Caco-2 (cell line): ENCODE measurements at regions not wholly inside any gene's neighbourhood (a gene's known extent, or its start where the extent isn't known, plus 50 kb on each side); places are given as distances from the start of the nearest gene placed in this dataset.

Experiments used
- BruUV-seq: library from RNA; stranded (reverse); fragments of 400-500 nt; replicated peaks from 2 replicates; lab custom pipeline; 2021; lab: Mats Ljungman, UMichigan
- CTCF ChIA-PET: fragments of 300-600 bp; sonication (Branson Sonifier 250); formaldehyde crosslinking; loops from one replicate; lab custom pipeline; 2022; ENCODE audit warnings: antibody characterized with exemption; lab: Charles Lee
- POLR2A ChIA-PET: fragments of 300-600 bp; sonication (Branson Sonifier 250); formaldehyde crosslinking; loops from one replicate; lab custom pipeline; 2022; ENCODE audit warnings: antibody characterized with exemption; lab: Charles Lee
- DNase-seq, 2 experiments: peaks; one replicate each; pipeline versions ENCODE4 v3.0.0 to v3.0.0-alpha.2; 2020 to 2022
- H3K27me3 ChIP-seq: replicated peaks from 2 replicates; pipeline ENCODE4 v1.6.0; 2011; ENCODE audit warnings: low read length; ENCODE audit not compliant: control insufficient read depth, insufficient read depth
- H3K36me3 ChIP-seq: 2 replicates; pipeline ENCODE4 v1.5.1; 2011; ENCODE audit warnings: low read length; ENCODE audit not compliant: control insufficient read depth, insufficient read depth
- H3K4me1 ChIP-seq: fragments of 250-450 bp; sonication (Bioruptor Pico); 2 replicates; pipeline ENCODE4 v1.5.1; 2020; ENCODE audit warnings: mild to moderate bottlenecking
- H3K4me3 ChIP-seq: 2 replicates; pipeline ENCODE4 v1.5.1; 2011; ENCODE audit warnings: low read depth, mild to moderate bottlenecking, control low read depth, low read length
- H3K9me3 ChIP-seq: fragments of 250-450 bp; sonication (Bioruptor Pico); 2 replicates; pipeline ENCODE4 v1.5.1; 2020; ENCODE audit warnings: mild to moderate bottlenecking, moderate library complexity
- H3K27ac Mint-ChIP-seq: one replicate; pipeline ENCODE4 v1.8.0; 2022; ENCODE audit warnings: mixed read lengths; ENCODE audit not compliant: unreplicated experiment
- H3K27me3 Mint-ChIP-seq: one replicate; pipeline ENCODE4 v1.8.0; 2022; ENCODE audit warnings: mixed read lengths; ENCODE audit not compliant: insufficient read depth, unreplicated experiment
- H3K36me3 Mint-ChIP-seq: one replicate; pipeline ENCODE4 v1.8.0; 2022; ENCODE audit warnings: mild to moderate bottlenecking, mixed read lengths; ENCODE audit not compliant: insufficient read depth, unreplicated experiment
- H3K4me1 Mint-ChIP-seq: one replicate; pipeline ENCODE4 v1.8.0; 2022; ENCODE audit warnings: low read depth, mixed read lengths; ENCODE audit not compliant: unreplicated experiment
- H3K4me3 Mint-ChIP-seq: one replicate; pipeline ENCODE4 v1.8.0; 2022; ENCODE audit warnings: mild to moderate bottlenecking, moderate library complexity, mixed read lengths; ENCODE audit not compliant: unreplicated experiment
- H3K9me3 Mint-ChIP-seq: one replicate; pipeline ENCODE4 v1.8.0; 2022; ENCODE audit warnings: mixed read lengths; ENCODE audit not compliant: unreplicated experiment
- intact Hi-C: fragments of 100-400 bp; cut with micrococcal nuclease; formaldehyde crosslinking; loops from one replicate; pipeline ENCODE4 v1.10.0; 2022; ENCODE audit not compliant: unreplicated experiment
- TF ChIP-seq, protein P1 (sequence below), 2 experiments: fragments of 200-600 bp in 1 of 2; IDR thresholded peaks; 1 replicate in 1 of 2; 2 replicates in 1 of 2; pipeline versions ENCODE4 v1.5.1 to v1.8.0; 2011 to 2022; ENCODE audit warnings: antibody characterized with exemption in 1 of 2, control low read depth in 1 of 2, inconsistent platforms in 1 of 2, low read depth in 1 of 2, low read length in 1 of 2, mild to moderate bottlenecking in 1 of 2, moderate library complexity in 1 of 2; ENCODE audit not compliant: insufficient read depth in 1 of 2, severe bottlenecking in 1 of 2, unreplicated experiment in 1 of 2

DNA sequence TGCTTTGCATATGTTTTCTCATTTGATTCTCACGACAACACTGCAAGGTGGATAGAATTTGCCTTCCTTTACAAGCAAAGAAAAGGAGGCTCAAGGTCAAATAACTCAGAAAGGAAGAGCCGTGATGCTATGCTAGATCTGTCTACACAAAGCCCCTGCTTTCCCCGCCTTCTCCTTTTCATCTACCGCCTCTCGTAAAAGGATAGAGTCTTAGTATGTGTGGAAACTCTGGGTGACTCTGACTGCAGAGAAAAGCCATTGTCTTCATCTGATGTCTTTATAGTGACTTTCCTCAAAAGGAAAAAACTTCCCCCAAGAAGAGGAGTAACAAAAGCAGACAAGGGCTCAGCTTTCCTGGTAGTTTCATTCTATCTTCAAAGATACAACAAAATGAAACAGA, 292.7 kb downstream of the ACTR3B start:
- POLR2A ChIA-PET = no interaction called here
- TF ChIP-seq, protein P1, sequence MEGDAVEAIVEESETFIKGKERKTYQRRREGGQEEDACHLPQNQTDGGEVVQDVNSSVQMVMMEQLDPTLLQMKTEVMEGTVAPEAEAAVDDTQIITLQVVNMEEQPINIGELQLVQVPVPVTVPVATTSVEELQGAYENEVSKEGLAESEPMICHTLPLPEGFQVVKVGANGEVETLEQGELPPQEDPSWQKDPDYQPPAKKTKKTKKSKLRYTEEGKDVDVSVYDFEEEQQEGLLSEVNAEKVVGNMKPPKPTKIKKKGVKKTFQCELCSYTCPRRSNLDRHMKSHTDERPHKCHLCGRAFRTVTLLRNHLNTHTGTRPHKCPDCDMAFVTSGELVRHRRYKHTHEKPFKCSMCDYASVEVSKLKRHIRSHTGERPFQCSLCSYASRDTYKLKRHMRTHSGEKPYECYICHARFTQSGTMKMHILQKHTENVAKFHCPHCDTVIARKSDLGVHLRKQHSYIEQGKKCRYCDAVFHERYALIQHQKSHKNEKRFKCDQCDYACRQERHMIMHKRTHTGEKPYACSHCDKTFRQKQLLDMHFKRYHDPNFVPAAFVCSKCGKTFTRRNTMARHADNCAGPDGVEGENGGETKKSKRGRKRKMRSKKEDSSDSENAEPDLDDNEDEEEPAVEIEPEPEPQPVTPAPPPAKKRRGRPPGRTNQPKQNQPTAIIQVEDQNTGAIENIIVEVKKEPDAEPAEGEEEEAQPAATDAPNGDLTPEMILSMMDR (IDR thresholded peaks at IDR 0.05; ENCODE audit: insufficient read depth in 1 of 2, low read depth in 1 of 2, low read length in 1 of 2, severe bottlenecking in 1 of 2, unreplicated experiment in 1 of 2) = no peak
- no TSS peak for BruUV-seq
- Mint-ChIP-seq H3K9me3 (no peaks in the 10 kb centered on the region), H3K36me3 (no peaks in the 10 kb centered on the region), H3K4me3 (no peak overlapping the region), H3K27ac (no peak overlapping the region), H3K4me1 (no peaks in the 10 kb centered on the region), H3K27me3 (peaks cover 13% of the 10 kb centered on the region)
- CTCF ChIA-PET = no interaction called here
- Histone ChIP-seq H3K36me3 (no peaks in the 10 kb centered on the region), H3K27me3 (no peaks in the 10 kb centered on the region), H3K4me3 (no peak overlapping the region), H3K4me1 (no peaks in the 10 kb centered on the region), H3K9me3 (no peaks in the 10 kb centered on the region)
- intact Hi-C loops = no loop called here
- DNase-seq = no peak

DNA sequence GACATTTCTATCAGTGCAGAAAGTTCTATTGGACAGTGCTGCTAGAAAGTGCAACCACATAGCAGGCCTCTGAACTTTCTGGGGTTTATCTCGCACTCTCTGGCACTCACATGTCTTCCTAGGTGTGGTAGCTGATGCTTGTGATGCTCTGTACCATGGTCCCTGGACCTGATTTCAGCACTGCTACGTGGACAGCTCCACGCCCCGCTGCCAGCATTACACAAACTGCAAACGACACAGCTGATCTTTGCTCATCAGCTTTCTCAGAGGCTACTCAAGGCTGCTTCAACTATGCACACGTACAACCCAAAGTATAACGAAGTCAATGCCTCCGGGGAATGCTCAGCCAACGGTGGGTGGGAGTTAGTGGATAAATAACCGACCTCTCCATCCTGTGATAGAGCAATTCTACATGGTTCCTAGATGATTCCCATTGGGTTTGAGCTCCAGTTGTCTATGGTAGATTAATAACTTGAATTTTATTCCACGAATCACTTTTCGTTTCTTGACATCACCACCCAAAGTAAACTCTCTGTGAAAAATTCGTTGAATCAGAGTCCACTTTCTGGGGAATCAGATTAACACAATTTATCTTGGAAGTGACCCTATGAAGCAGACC, 302.5 kb downstream of the ACTR3B start:
- Mint-ChIP-seq H3K27me3 (peaks cover 11% of the 10 kb centered on the region), H3K4me3 (no peak overlapping the region), H3K27ac (no peak overlapping the region), H3K36me3 (no peaks in the 10 kb centered on the region), H3K4me1 (no peaks in the 10 kb centered on the region), H3K9me3 (no peaks in the 10 kb centered on the region)
- H3K9me3 ChIP-seq = no peaks in the 10 kb centered on the region
- POLR2A ChIA-PET = no interaction called here
- DNase-seq = peak in 1 of 2 experiments; percentile 42
- no peak overlapping the region for H3K4me3 ChIP-seq
- BruUV-seq = no TSS peak
- H3K36me3 ChIP-seq = no peaks in the 10 kb centered on the region
- no peaks in the 10 kb centered on the region; the same call in 1 of the 2 replicates for H3K27me3 ChIP-seq
- intact Hi-C loops = no loop called here
- CTCF ChIA-PET = no interaction called here
- TF ChIP-seq, protein P1 (IDR thresholded peaks at IDR 0.05; ENCODE audit: insufficient read depth in 1 of 2, low read depth in 1 of 2, low read length in 1 of 2, severe bottlenecking in 1 of 2, unreplicated experiment in 1 of 2) = no peak
- H3K4me1 ChIP-seq = no peaks in the 10 kb centered on the region

DNA sequence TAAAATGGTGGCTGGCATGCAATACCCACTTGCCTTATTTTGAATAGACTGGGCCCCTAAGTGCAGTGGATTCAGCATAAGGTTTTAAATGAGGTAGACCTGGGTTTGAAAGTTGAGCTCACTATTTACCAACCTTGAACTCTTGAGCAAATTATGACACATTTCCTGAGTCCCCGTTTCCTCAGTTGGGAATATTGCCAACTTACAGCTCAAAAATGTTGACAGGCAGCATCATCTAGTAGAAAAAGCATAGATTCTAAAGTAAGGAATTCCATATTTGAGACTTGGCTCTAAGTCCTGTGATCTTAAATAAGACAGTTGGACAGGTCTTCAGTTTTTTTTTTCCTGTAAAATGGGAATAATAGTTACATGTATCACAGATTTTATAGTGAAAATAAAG, 305.5 kb downstream of the ACTR3B start:
- ChIA-PET POLR2A (no interaction called here), CTCF (no interaction called here)
- Mint-ChIP-seq H3K27ac (no peak overlapping the region), H3K9me3 (peaks cover 9% of the 10 kb centered on the region), H3K36me3 (no peaks in the 10 kb centered on the region), H3K4me3 (no peak overlapping the region), H3K4me1 (peaks cover 4% of the 10 kb centered on the region), H3K27me3 (peaks cover 8% of the 10 kb centered on the region)
- Histone ChIP-seq H3K27me3 (no peaks in the 10 kb centered on the region), H3K4me1 (no peaks in the 10 kb centered on the region), H3K9me3 (no peaks in the 10 kb centered on the region), H3K4me3 (no peak overlapping the region), H3K36me3 (no peaks in the 10 kb centered on the region)
- BruUV-seq = no TSS peak
- intact Hi-C loops = no loop called here
- DNase-seq = no peak
- TF ChIP-seq, protein P1 (IDR thresholded peaks at IDR 0.05; ENCODE audit: insufficient read depth in 1 of 2, low read depth in 1 of 2, low read length in 1 of 2, severe bottlenecking in 1 of 2, unreplicated experiment in 1 of 2) = no peak
